SK-N-SH treated with all-trans-retinoic acid at 6 μM for 48 hours (cell line): ENCODE measurements at regions not wholly inside any gene's neighbourhood (a gene's known extent, or its start where the extent isn't known, plus 50 kb on each side); places are given as distances from the start of the nearest gene placed in this dataset.

ENCODE experiments used
- ARNTL ChIP-seq: fragments of 450-650 bp; formaldehyde crosslinking; IDR thresholded peaks from 2 replicates; pipeline ENCODE4 v1.5.0; 2020; ENCODE audit warnings: low read depth, mild to moderate bottlenecking, moderate library complexity, borderline replicate concordance
- BACH2 ChIP-seq: fragments of 250-450 bp; sonication (Bioruptor Pico); IDR thresholded peaks from 2 replicates; pipeline ENCODE4 v1.9.0; 2021; ENCODE audit warnings: mild to moderate bottlenecking, borderline replicate concordance
- CSDC2 ChIP-seq: fragments of 250-450 bp; sonication (Bioruptor Pico); IDR thresholded peaks from 2 replicates; pipeline ENCODE4 v1.5.0; 2020; ENCODE audit warnings: mild to moderate bottlenecking, moderate library complexity
- ESRRG ChIP-seq: fragments of 250-450 bp; sonication (Bioruptor Pico); IDR thresholded peaks from 2 replicates; pipeline ENCODE4 v1.6.1; 2021; ENCODE audit warnings: mild to moderate bottlenecking
- PATZ1 ChIP-seq: fragments of 250-450 bp; sonication (Bioruptor Pico); IDR thresholded peaks from 2 replicates; pipeline ENCODE4 v1.8.0; 2020; ENCODE audit warnings: mild to moderate bottlenecking, moderate library complexity, borderline replicate concordance
- PPARA ChIP-seq: fragments of 250-450 bp; sonication (Bioruptor Pico); IDR thresholded peaks from 2 replicates; pipeline ENCODE4 v1.5.0; 2020; ENCODE audit warnings: mild to moderate bottlenecking, borderline replicate concordance
- RARB ChIP-seq: fragments of 250-450 bp; sonication (Bioruptor Pico); IDR thresholded peaks from 2 replicates; pipeline ENCODE4 v1.8.0; 2021; ENCODE audit warnings: mild to moderate bottlenecking, moderate library complexity
- SNAI2 ChIP-seq: fragments of 250-450 bp; sonication (Bioruptor Pico); IDR thresholded peaks from 2 replicates; pipeline ENCODE4 v1.5.0; 2020; ENCODE audit warnings: mild to moderate bottlenecking, moderate library complexity
- ZFP3 ChIP-seq: fragments of 250-450 bp; sonication (Bioruptor Pico); IDR thresholded peaks from 2 replicates; pipeline ENCODE4 v1.5.0; 2020; ENCODE audit warnings: mild to moderate bottlenecking, moderate library complexity
- ZFP30 ChIP-seq: fragments of 450-650 bp; formaldehyde crosslinking; IDR thresholded peaks from 2 replicates; pipeline ENCODE4 v1.5.0; 2022; ENCODE audit warnings: mild to moderate bottlenecking, moderate library complexity
- ZNF8 ChIP-seq: fragments of 450-650 bp; formaldehyde crosslinking; IDR thresholded peaks from 2 replicates; pipeline ENCODE4 v1.5.0; 2020; ENCODE audit warnings: mild to moderate bottlenecking, moderate library complexity

- TF ChIP-seq ARNTL (no peak), BACH2 (CRISPR knock-in tag) (no peak), ZNF8 (no peak), PATZ1 (CRISPR knock-in tag) (no peak), CSDC2 (CRISPR knock-in tag) (no peak), ZFP3 (CRISPR knock-in tag) (no peak), PPARA (CRISPR knock-in tag) (no peak), ESRRG (no peak), RARB (CRISPR knock-in tag) (no peak), SNAI2 (no peak), ZFP30 (CRISPR knock-in tag) (no peak)
These were observed 301.7 kb downstream of the TCERG1L start for GRCh38 chr10:131009791-131010190.
